H1 (cell line): ENCODE measurements at regions not wholly inside any gene's neighbourhood (a gene's known extent, or its start where the extent isn't known, plus 50 kb on each side); places are given as distances from the start of the nearest gene placed in this dataset.

Source experiments
- CTCF ChIA-PET: fragments of 300-600 bp; sonication (Branson Sonifier 250); formaldehyde crosslinking; loops from one replicate; lab custom pipeline; 2021; ENCODE audit not compliant: partially characterized antibody; lab: Charles Lee
- POLR2A ChIA-PET: fragments of 300-600 bp; sonication (Branson Sonifier 250); formaldehyde crosslinking; loops from one replicate; lab custom pipeline; 2021; ENCODE audit warnings: inconsistent platforms; ENCODE audit not compliant: partially characterized antibody; lab: Charles Lee
- DNase-seq, 2 experiments: peaks; one replicate each; pipeline versions ENCODE4 v3.0.0 to v3.0.0-alpha.2; 2010 to 2022; ENCODE audit warnings: low spot score in 2 of 2, low read depth in 1 of 2, mixed read lengths in 1 of 2
- FAIRE-seq: peaks from 2 replicates; lab custom pipeline; 2011; peaks lifted over from hg19 to GRCh38; lab: Jason Lieb, UNC
- H2AFZ ChIP-seq: 2 replicates; pipeline ENCODE4 v1.8.1; 2012; ENCODE audit warnings: low read length, inconsistent platforms
- H2AK5ac ChIP-seq: 2 replicates; pipeline ENCODE4 v1.6.1; 2013; ENCODE audit warnings: low read depth, low read length
- H2BK120ac ChIP-seq: replicated peaks from 2 replicates; pipeline ENCODE3; 2013; ENCODE audit warnings: low read depth, low read length, inconsistent platforms
- H2BK12ac ChIP-seq: 2 replicates; pipeline ENCODE4 v1.6.1; 2013; ENCODE audit warnings: low read depth, low read length
- H2BK15ac ChIP-seq: 2 replicates; pipeline ENCODE4 v1.6.1; 2013; ENCODE audit warnings: low read length
- H2BK20ac ChIP-seq: 2 replicates; pipeline ENCODE4 v1.6.1; 2013; ENCODE audit warnings: low read length
- H2BK5ac ChIP-seq: 2 replicates; pipeline ENCODE4 v1.6.1; 2013; ENCODE audit warnings: low read depth, low read length
- H3K14ac ChIP-seq: 2 replicates; pipeline ENCODE4 v1.6.1; 2013; ENCODE audit warnings: inconsistent platforms; ENCODE audit not compliant: insufficient read length
- H3K18ac ChIP-seq: 2 replicates; pipeline ENCODE4 v1.6.1; 2013; ENCODE audit warnings: low read length; ENCODE audit errors: extremely low read depth
- H3K23ac ChIP-seq: 2 replicates; pipeline ENCODE4 v1.6.1; 2013; ENCODE audit warnings: inconsistent platforms; ENCODE audit not compliant: insufficient read length
- H3K23me2 ChIP-seq: 2 replicates; pipeline ENCODE4 v1.6.1; 2013; ENCODE audit warnings: low read depth, low read length
- H3K27ac ChIP-seq: 2 replicates; pipeline ENCODE4 v1.6.1; 2011; ENCODE audit warnings: low read depth, low read length, inconsistent platforms
- H3K27me3 ChIP-seq, 4 experiments: replicated peaks in 1 of 4; 1 replicate in 1 of 4; 2 replicates in 3 of 4; pipeline versions ENCODE4 v1.6.1 to v1.8.1; 2011 to 2013; ENCODE audit warnings: low read length in 3 of 4, mild to moderate bottlenecking in 3 of 4, inconsistent platforms in 2 of 4, mixed read lengths in 2 of 4, moderate library complexity in 1 of 4; ENCODE audit not compliant: control insufficient read depth in 3 of 4, insufficient read depth in 3 of 4; ENCODE audit errors: extremely low read depth in 1 of 4
- H3K36me3 ChIP-seq, 4 experiments: 2 replicates each; pipeline versions ENCODE4 v1.6.1 to v1.8.1; 2011 to 2013; ENCODE audit warnings: mild to moderate bottlenecking in 4 of 4, low read length in 3 of 4, moderate library complexity in 2 of 4, control low read depth in 1 of 4, inconsistent platforms in 1 of 4; ENCODE audit not compliant: insufficient read depth in 4 of 4, control insufficient read depth in 2 of 4
- H3K4ac ChIP-seq: replicated peaks from 2 replicates; pipeline ENCODE3; 2013; ENCODE audit warnings: low read length, low read depth, mixed read lengths, inconsistent platforms; ENCODE audit not compliant: insufficient read length
- H3K4me1 ChIP-seq, 4 experiments: replicated peaks in 1 of 4; 1 replicate in 1 of 4; 2 replicates in 3 of 4; pipeline versions ENCODE4 v1.6.1 to v1.8.1; 2011 to 2013; ENCODE audit warnings: low read length in 3 of 4, inconsistent platforms in 2 of 4, mixed read lengths in 1 of 4; ENCODE audit not compliant: insufficient read depth in 4 of 4, control insufficient read depth in 3 of 4
- H3K4me2 ChIP-seq, 2 experiments: 2 replicates each; pipeline versions ENCODE4 v1.6.1 to v1.8.1; 2011 to 2013; ENCODE audit warnings: low read depth in 2 of 2, low read length in 2 of 2, control low read depth in 1 of 2, inconsistent platforms in 1 of 2, mild to moderate bottlenecking in 1 of 2; ENCODE audit not compliant: insufficient read depth in 1 of 2
- H3K4me3 ChIP-seq, 4 experiments: fragments of 200-600, 300-600 bp in 1 of 4; sonication (generic), shearing (Covaris generic), sonication (Bioruptor Twin) in 1 of 4; 2 replicates each; pipeline versions ENCODE4 v1.5.1 to v1.8.1; 2011 to 2016; ENCODE audit warnings: low read length in 4 of 4, low read depth in 3 of 4, control low read depth in 2 of 4, inconsistent platforms in 2 of 4, mild to moderate bottlenecking in 2 of 4, mixed read lengths in 1 of 4, moderate library complexity in 1 of 4; ENCODE audit not compliant: insufficient read depth in 2 of 4; ENCODE audit errors: extremely low read depth in 1 of 4
- H3K56ac ChIP-seq: replicated peaks from 2 replicates; pipeline ENCODE3; 2013; ENCODE audit warnings: low read depth, mild to moderate bottlenecking, mixed read lengths, low read length, inconsistent platforms; ENCODE audit not compliant: insufficient read length
- H3K79me1 ChIP-seq: 2 replicates; pipeline ENCODE4 v1.6.1; 2013; ENCODE audit warnings: low read depth, low read length, control low read depth
- H3K79me2 ChIP-seq, 2 experiments: 2 replicates each; pipeline versions ENCODE4 v1.6.1 to v1.8.1; 2012 to 2013; ENCODE audit warnings: low read length in 2 of 2, mild to moderate bottlenecking in 2 of 2, inconsistent platforms in 1 of 2; ENCODE audit not compliant: insufficient read depth in 2 of 2, control insufficient read depth in 1 of 2
- H3K9ac ChIP-seq, 4 experiments: replicated peaks in 1 of 4; 1 replicate in 1 of 4; 2 replicates in 3 of 4; pipeline versions ENCODE4 v1.6.1 to v1.8.1; 2011 to 2013; ENCODE audit warnings: low read depth in 3 of 4, low read length in 3 of 4, control low read depth in 2 of 4, mild to moderate bottlenecking in 2 of 4, moderate library complexity in 2 of 4, inconsistent platforms in 1 of 4; ENCODE audit errors: extremely low read depth in 1 of 4
- H3K9me3 ChIP-seq, 2 experiments: 2 replicates each; pipeline versions ENCODE4 v1.6.1 to v1.8.1; 2012 to 2013; ENCODE audit warnings: mild to moderate bottlenecking in 2 of 2, moderate library complexity in 2 of 2, control low read depth in 1 of 2, inconsistent platforms in 1 of 2, low read depth in 1 of 2, low read length in 1 of 2, mixed read lengths in 1 of 2; ENCODE audit not compliant: insufficient read depth in 2 of 2
- H4K20me1 ChIP-seq, 2 experiments: replicated peaks in 1 of 2; 2 replicates each; pipeline versions ENCODE3 to v1.8.1; 2011 to 2013; ENCODE audit warnings: inconsistent platforms in 2 of 2, low read length in 2 of 2, mild to moderate bottlenecking in 1 of 2; ENCODE audit not compliant: insufficient read depth in 2 of 2, control insufficient read depth in 1 of 2
- H4K5ac ChIP-seq: 2 replicates; pipeline ENCODE4 v1.6.1; 2013; ENCODE audit warnings: low read length, low read depth, mixed read lengths, inconsistent platforms; ENCODE audit not compliant: insufficient read length
- H4K8ac ChIP-seq: 2 replicates; pipeline ENCODE4 v1.8.0; 2013; ENCODE audit warnings: mild to moderate bottlenecking, moderate library complexity, low read length, inconsistent platforms; ENCODE audit not compliant: insufficient read depth; ENCODE audit errors: extremely low read depth
- H4K91ac ChIP-seq: replicated peaks from 2 replicates; pipeline ENCODE3; 2013; ENCODE audit warnings: low read length, mixed read lengths, inconsistent platforms; ENCODE audit not compliant: insufficient read length
- CEBPB ChIP-seq: IDR thresholded peaks from 2 replicates; pipeline ENCODE4 v1.6.1; 2012; ENCODE audit warnings: low read depth, low read length
- CTBP2 ChIP-seq: IDR thresholded peaks from 2 replicates; pipeline ENCODE4 v1.7.0; 2011; ENCODE audit warnings: borderline replicate concordance, mild to moderate bottlenecking, moderate library complexity, mixed read lengths, low read length; ENCODE audit not compliant: insufficient read depth, insufficient read length
- JUN ChIP-seq: IDR thresholded peaks from 2 replicates; pipeline ENCODE4 v1.6.1; 2011; ENCODE audit warnings: low read depth, mild to moderate bottlenecking, improper control_type of control experiment, low read length
- SP1 ChIP-seq: IDR thresholded peaks from 2 replicates; pipeline ENCODE4 v1.6.1; 2011; ENCODE audit warnings: low read depth, low read length
- TBP ChIP-seq: IDR thresholded peaks from 2 replicates; pipeline ENCODE4 v1.6.1; 2011; ENCODE audit warnings: low read depth, low read length, improper control_type of control experiment
- WGBS, 2 experiments: shearing (Covaris generic) in 1 of 2; methylation state at CpG; one replicate each; pipeline versions ENCODE4 v1.1.6 to v1.1.7; 2013 to 2015; ENCODE audit warnings: low lambda C conversion rate in 2 of 2, mixed read lengths in 2 of 2, inconsistent platforms in 1 of 2, low coverage in 1 of 2, missing lambda C conversion rate in 1 of 2; ENCODE audit not compliant: insufficient replicate concordance in 2 of 2, insufficient coverage in 1 of 2, insufficient read length in 1 of 2; ENCODE audit errors: extremely low coverage in 1 of 2, missing lambda C conversion rate in 1 of 2; 5-methylcytosine and 5-hydroxymethylcytosine counted together

DNA sequence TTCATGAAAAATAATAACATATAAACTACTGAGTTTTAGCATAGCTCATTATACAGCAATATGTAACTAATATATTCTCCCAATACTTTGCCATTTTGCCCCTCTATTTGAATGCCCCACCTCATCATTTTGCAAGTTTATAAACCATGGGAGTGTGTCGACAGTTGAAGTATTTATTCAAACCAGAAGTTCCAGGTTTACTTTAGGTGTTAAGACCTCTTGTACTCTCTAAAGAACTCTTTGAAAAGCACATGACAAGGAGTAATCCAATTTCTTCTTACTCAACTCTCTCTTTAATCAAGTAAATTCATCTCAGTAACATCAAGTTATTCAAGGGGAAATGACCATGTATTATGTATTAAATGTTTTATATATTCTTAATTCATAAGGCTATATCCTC is 240.7 kb downstream of the COX18 start:
- Histone ChIP-seq H4K91ac (no peak overlapping the region), H2AFZ (no peak overlapping the region), H4K8ac (no peak overlapping the region), H2BK20ac (no peak overlapping the region), H4K20me1 (no peaks in the 10 kb centered on the region), H2BK12ac (no peak overlapping the region), H3K18ac (no peak overlapping the region), H3K4me3 (no peak overlapping the region), H3K27me3 (no peaks in the 10 kb centered on the region), H2AK5ac (no peak overlapping the region), H4K5ac (no peak overlapping the region), H3K23ac (no peak overlapping the region), H3K23me2 (no peaks in the 10 kb centered on the region), H3K27ac (no peak overlapping the region), H3K56ac (no peak overlapping the region), H3K14ac (no peak overlapping the region), H3K4me1 (no peaks in the 10 kb centered on the region), H3K36me3 (no peaks in the 10 kb centered on the region), H2BK120ac (no peak overlapping the region), H3K9ac (no peak overlapping the region), H3K9me3 (peaks cover 0 to 3% of the 10 kb centered on the region in 2 experiments; a peak in 1 of 4 replicates), H2BK15ac (no peak overlapping the region), H2BK5ac (no peak overlapping the region), H3K4ac (no peak overlapping the region), H3K79me1 (no peaks in the 10 kb centered on the region), H3K4me2 (no peak overlapping the region), H3K79me2 (no peaks in the 10 kb centered on the region)
- DNase-seq: no peak
- TF ChIP-seq SP1: no peak
- no peak for TF ChIP-seq TBP
- TF ChIP-seq CTBP2: no peak
- no peak for TF ChIP-seq CEBPB
- TF ChIP-seq JUN: no peak
- CTCF ChIA-PET: interaction anchor here (0.8 kb wide), 1 partner anchor 10 kb away, joined by 3 read pairs; no protein-coding TSS in a partner anchor
- 70% methylated on average over 1 of the region's 1 CpG; no CpG with 5 or more reads in 1 of the 2 experiments for WGBS, 2 experiments
- POLR2A ChIA-PET: no interaction called here
- FAIRE-seq: no peak
